NCI-H146 treated with DMSO at 0.1 percent for 48 hours (cell line): ENCODE measurements at regions not wholly inside any gene's neighbourhood (a gene's known extent, or its start where the extent isn't known, plus 50 kb on each side); places are given as distances from the start of the nearest gene placed in this dataset.

Experiments
- DNase-seq: peaks from one replicate; lab custom pipeline; 2025; ENCODE audit not compliant: unreplicated experiment; lab: John Stamatoyannopoulos, UW

- DNase-seq, result no peak
Observed at GRCh38 chr7:106196460-106197021, 84.4 kb upstream of the SYPL1 start.

- no peak for DNase-seq
Observed at GRCh38 chr7:106193661-106194060, 81.5 kb upstream of the SYPL1 start.

- DNase-seq, result peak; percentile 74
Observed at GRCh38 chr7:106190589-106191330, 78.6 kb upstream of the SYPL1 start.

- no peak for DNase-seq
Observed at GRCh38 chr7:106187613-106188350, 75.7 kb upstream of the SYPL1 start.

GRCh38 chr7:106185719-106186118 lies 73.6 kb upstream of the SYPL1 start:
- DNase-seq, result no peak

- DNase-seq, result no peak
Observed at GRCh38 chr7:106183952-106184351, 71.8 kb upstream of the SYPL1 start.

- DNase-seq, result no peak
Observed at GRCh38 chr7:106182904-106183303, 70.8 kb upstream of the SYPL1 start.

- no peak for DNase-seq
Observed at GRCh38 chr7:106181658-106182265, 69.7 kb upstream of the SYPL1 start.

GRCh38 chr7:106180721-106181120 lies 68.6 kb upstream of the SYPL1 start:
- DNase-seq, result peak; percentile 76

- DNase-seq, result no peak
Observed at GRCh38 chr7:106179256-106179655, 67.1 kb upstream of the SYPL1 start.

GRCh38 chr7:106178593-106179134 lies 66.6 kb upstream of the SYPL1 start:
- peak; percentile 45 for DNase-seq

- no peak for DNase-seq
Observed at GRCh38 chr7:106177738-106178592, 65.9 kb upstream of the SYPL1 start.

GRCh38 chr7:106177300-106177690 lies 65.2 kb upstream of the SYPL1 start:
- DNase-seq, result no peak

GRCh38 chr7:106176414-106177299 lies 64.5 kb upstream of the SYPL1 start:
- peak; percentile 91 for DNase-seq

- peak; percentile 97 for DNase-seq
Observed at GRCh38 chr7:106175507-106175906, 63.4 kb upstream of the SYPL1 start.

- DNase-seq, result no peak
Observed at GRCh38 chr7:106170651-106171050, 58.5 kb upstream of the SYPL1 start.

- DNase-seq, result no peak
Observed at GRCh38 chr7:106169821-106170610, 57.9 kb upstream of the SYPL1 start.

- no peak for DNase-seq
Observed at GRCh38 chr7:106167439-106168136, 55.5 kb upstream of the SYPL1 start.
